ENCODE measurements at regions not wholly inside any gene's neighbourhood (a gene's known extent, or its start where the extent isn't known, plus 50 kb on each side); places are given as distances from the start of the nearest gene placed in this dataset.

DNA sequence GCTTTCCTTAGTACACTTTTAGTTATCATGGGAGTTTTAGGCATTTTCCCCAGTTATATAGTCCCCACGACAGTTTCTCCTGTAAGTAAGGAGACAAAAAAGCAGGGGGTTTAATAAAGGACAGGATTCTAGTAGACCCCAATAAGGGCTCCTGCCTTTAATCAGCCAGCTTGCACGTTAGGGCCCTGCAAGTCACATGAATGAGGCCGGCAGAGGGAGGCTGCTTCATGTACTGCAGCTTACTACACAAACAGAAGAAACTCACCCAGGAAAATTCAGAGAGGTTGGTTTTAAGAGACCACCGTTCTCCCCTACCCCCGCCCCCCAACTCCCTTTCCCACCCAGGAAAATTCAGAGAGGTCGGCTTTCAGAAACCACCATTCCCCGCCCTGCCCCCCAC is 229.7 kb upstream of the MOCS1 start:
- FAIRE-seq (no peak), DNase-seq (ENCODE audit: low read depth, low spot score) (no peak)
- Histone ChIP-seq H3K36me3 (ENCODE audit: control insufficient read depth in 2 of 2, extremely low read depth in 1 of 2, insufficient read depth in 2 of 2, low read length in 2 of 2) (no peaks in the 10 kb centered on the region), H3K9me3 (ENCODE audit: control insufficient read depth, low read depth, low read length) (no peaks in the 10 kb centered on the region), H3K27ac (ENCODE audit: control insufficient read depth, insufficient read depth, low read length) (no peak overlapping the region), H2AFZ (ENCODE audit: control insufficient read depth, low read length) (no peak overlapping the region), H4K20me1 (ENCODE audit: control insufficient read depth, extremely low read depth, insufficient read depth, low read length) (no peaks in the 10 kb centered on the region), H3K9ac (ENCODE audit: control insufficient read depth, extremely low read depth, insufficient read depth, low read length) (no peak overlapping the region), H3K27me3 (ENCODE audit: control insufficient read depth, extremely low read depth, insufficient read depth, low read length) (no peaks in the 10 kb centered on the region), H3K4me2 (ENCODE audit: control insufficient read depth, extremely low read depth, insufficient read depth, low read depth, low read length) (no peak overlapping the region), H3K4me3 (ENCODE audit: control insufficient read depth in 2 of 3, extremely low read depth in 1 of 3, insufficient read depth in 2 of 3, low read depth in 1 of 3, low read length in 3 of 3) (no peak overlapping the region), H3K9me1 (ENCODE audit: control insufficient read depth, extremely low read depth, insufficient read depth, low read length) (no peaks in the 10 kb centered on the region), H3K4me1 (ENCODE audit: control insufficient read depth, extremely low read depth, insufficient read depth, low read length) (no peaks in the 10 kb centered on the region), H3K79me2 (ENCODE audit: control insufficient read depth, insufficient read depth, low read length) (no peaks in the 10 kb centered on the region)
- no peak for TF ChIP-seq EZH2 (IDR thresholded peaks at IDR 0.05; ENCODE audit: low read length)
- TF ChIP-seq, protein P1, sequence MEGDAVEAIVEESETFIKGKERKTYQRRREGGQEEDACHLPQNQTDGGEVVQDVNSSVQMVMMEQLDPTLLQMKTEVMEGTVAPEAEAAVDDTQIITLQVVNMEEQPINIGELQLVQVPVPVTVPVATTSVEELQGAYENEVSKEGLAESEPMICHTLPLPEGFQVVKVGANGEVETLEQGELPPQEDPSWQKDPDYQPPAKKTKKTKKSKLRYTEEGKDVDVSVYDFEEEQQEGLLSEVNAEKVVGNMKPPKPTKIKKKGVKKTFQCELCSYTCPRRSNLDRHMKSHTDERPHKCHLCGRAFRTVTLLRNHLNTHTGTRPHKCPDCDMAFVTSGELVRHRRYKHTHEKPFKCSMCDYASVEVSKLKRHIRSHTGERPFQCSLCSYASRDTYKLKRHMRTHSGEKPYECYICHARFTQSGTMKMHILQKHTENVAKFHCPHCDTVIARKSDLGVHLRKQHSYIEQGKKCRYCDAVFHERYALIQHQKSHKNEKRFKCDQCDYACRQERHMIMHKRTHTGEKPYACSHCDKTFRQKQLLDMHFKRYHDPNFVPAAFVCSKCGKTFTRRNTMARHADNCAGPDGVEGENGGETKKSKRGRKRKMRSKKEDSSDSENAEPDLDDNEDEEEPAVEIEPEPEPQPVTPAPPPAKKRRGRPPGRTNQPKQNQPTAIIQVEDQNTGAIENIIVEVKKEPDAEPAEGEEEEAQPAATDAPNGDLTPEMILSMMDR (optimal IDR thresholded peaks at IDR 0.05 in 1 of 3, IDR thresholded peaks at IDR 0.05 in 1 of 3, conservative IDR thresholded peaks at IDR 0.05 in 1 of 3; ENCODE audit: extremely low read depth in 1 of 3, insufficient read depth in 2 of 3, low read length in 3 of 3): no peak
- dilution Hi-C loops (cut with MboI; ENCODE audit: extremely low pct_ligation_motif_present, low sequenced_read_pairs): no loop called here

DNA sequence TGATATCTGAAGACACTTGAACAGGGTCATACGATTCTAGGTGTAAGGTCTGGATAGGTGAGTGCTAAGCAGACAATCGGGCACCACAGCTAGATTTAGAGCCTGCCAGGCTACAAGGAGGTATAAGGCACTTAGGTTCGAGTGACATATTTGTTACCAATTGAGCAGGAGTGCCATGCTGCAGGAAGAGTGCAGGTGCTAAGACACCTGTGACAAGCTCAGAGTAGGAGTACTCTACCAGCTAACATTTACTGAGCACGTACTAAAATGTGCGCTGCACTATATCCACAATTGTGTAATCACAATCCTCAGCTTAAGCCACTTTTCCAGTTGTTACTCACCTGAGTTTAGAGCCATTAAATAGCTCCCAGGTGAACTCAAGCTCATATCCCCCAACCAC is 227.8 kb upstream of the MOCS1 start:
- H2AFZ ChIP-seq (ENCODE audit: control insufficient read depth, low read length): no peak overlapping the region
- no peak overlapping the region for H3K27ac ChIP-seq (ENCODE audit: control insufficient read depth, insufficient read depth, low read length)
- H3K9me1 ChIP-seq (ENCODE audit: control insufficient read depth, extremely low read depth, insufficient read depth, low read length): no peaks in the 10 kb centered on the region
- TF ChIP-seq, protein P1 (optimal IDR thresholded peaks at IDR 0.05 in 1 of 3, IDR thresholded peaks at IDR 0.05 in 1 of 3, conservative IDR thresholded peaks at IDR 0.05 in 1 of 3; ENCODE audit: extremely low read depth in 1 of 3, insufficient read depth in 2 of 3, low read length in 3 of 3): no peak
- no peak for TF ChIP-seq EZH2 (IDR thresholded peaks at IDR 0.05; ENCODE audit: low read length)
- no peak overlapping the region for H3K9ac ChIP-seq (ENCODE audit: control insufficient read depth, extremely low read depth, insufficient read depth, low read length)
- FAIRE-seq (no peak), DNase-seq (ENCODE audit: low read depth, low spot score) (no peak)
- no peaks in the 10 kb centered on the region for H3K9me3 ChIP-seq (ENCODE audit: control insufficient read depth, low read depth, low read length)
- H3K4me2 ChIP-seq (ENCODE audit: control insufficient read depth, extremely low read depth, insufficient read depth, low read depth, low read length): no peak overlapping the region
- no peaks in the 10 kb centered on the region for H3K36me3 ChIP-seq (ENCODE audit: control insufficient read depth in 2 of 2, extremely low read depth in 1 of 2, insufficient read depth in 2 of 2, low read length in 2 of 2)
- dilution Hi-C loops (cut with MboI; ENCODE audit: extremely low pct_ligation_motif_present, low sequenced_read_pairs): no loop called here
- no peak overlapping the region for H3K4me3 ChIP-seq (ENCODE audit: control insufficient read depth in 2 of 3, extremely low read depth in 1 of 3, insufficient read depth in 2 of 3, low read depth in 1 of 3, low read length in 3 of 3)
- H3K79me2 ChIP-seq (ENCODE audit: control insufficient read depth, insufficient read depth, low read length): no peaks in the 10 kb centered on the region
- H3K4me1 ChIP-seq (ENCODE audit: control insufficient read depth, extremely low read depth, insufficient read depth, low read length): no peaks in the 10 kb centered on the region
- no peaks in the 10 kb centered on the region for H4K20me1 ChIP-seq (ENCODE audit: control insufficient read depth, extremely low read depth, insufficient read depth, low read length)
- H3K27me3 ChIP-seq (ENCODE audit: control insufficient read depth, extremely low read depth, insufficient read depth, low read length): no peaks in the 10 kb centered on the region

Measured in keratinocyte (primary cell).